Right atrium auricular region (tissue), 2 donors: ENCODE measurements at regions not wholly inside any gene's neighbourhood (a gene's known extent, or its start where the extent isn't known, plus 50 kb on each side); places are given as distances from the start of the nearest gene placed in this dataset.
A peak's percentile ranks its signal among the peaks of the same experiment; 100 is the strongest.

Source experiments
- DNase-seq: peaks from one replicate; pipeline ENCODE4 v3.0.0-alpha.2; 2019; ENCODE audit warnings: low spot score
- H3K27ac ChIP-seq, 2 donors: fragments of 200-600 bp; sonication (generic); 1 replicate in 1 of 2; 2 replicates in 1 of 2; pipeline ENCODE4 v1.5.1; 2016 to 2019
- H3K27me3 ChIP-seq, 2 donors: fragments of 200-600 bp; sonication (generic); one replicate each; pipeline versions ENCODE4 v1.5.1 to v1.6.0; 2017 to 2019
- H3K36me3 ChIP-seq: fragments of 200-600 bp; sonication (generic); one replicate; pipeline ENCODE4 v1.5.1; 2016
- H3K4me1 ChIP-seq, 2 donors: fragments of 200-600 bp; sonication (generic); one replicate each; pipeline versions ENCODE4 v1.5.1 to v1.6.0; 2017 to 2019
- H3K4me3 ChIP-seq, 2 donors: fragments of 200-600 bp; sonication (generic); 1 replicate in 1 of 2; 2 replicates in 1 of 2; pipeline ENCODE4 v1.5.1; 2017 to 2019; ENCODE audit warnings: mild to moderate bottlenecking in 1 of 2, moderate library complexity in 1 of 2
- H3K9me3 ChIP-seq, 2 donors: fragments of 200-600 bp; sonication (generic); one replicate each; pipeline ENCODE4 v1.5.1; 2019
- TF ChIP-seq, protein P1 (sequence below), 2 donors: fragments of 200-600 bp; sonication (generic); IDR thresholded peaks; one replicate each; pipeline ENCODE4 v1.5.1; 2019; ENCODE audit warnings: antibody characterized with exemption in 2 of 2

GRCh38 chr11:116457336-116458007, 315.3 kb downstream of the BUD13 start:
- Histone ChIP-seq H3K27me3 (no peaks in the 10 kb centered on the region), H3K27ac (no peak overlapping the region), H3K36me3 (no peaks in the 10 kb centered on the region), H3K9me3 (no peaks in the 10 kb centered on the region), H3K4me1 (no peaks in the 10 kb centered on the region), H3K4me3 (no peak overlapping the region)
- no peak for DNase-seq
- TF ChIP-seq, protein P1, sequence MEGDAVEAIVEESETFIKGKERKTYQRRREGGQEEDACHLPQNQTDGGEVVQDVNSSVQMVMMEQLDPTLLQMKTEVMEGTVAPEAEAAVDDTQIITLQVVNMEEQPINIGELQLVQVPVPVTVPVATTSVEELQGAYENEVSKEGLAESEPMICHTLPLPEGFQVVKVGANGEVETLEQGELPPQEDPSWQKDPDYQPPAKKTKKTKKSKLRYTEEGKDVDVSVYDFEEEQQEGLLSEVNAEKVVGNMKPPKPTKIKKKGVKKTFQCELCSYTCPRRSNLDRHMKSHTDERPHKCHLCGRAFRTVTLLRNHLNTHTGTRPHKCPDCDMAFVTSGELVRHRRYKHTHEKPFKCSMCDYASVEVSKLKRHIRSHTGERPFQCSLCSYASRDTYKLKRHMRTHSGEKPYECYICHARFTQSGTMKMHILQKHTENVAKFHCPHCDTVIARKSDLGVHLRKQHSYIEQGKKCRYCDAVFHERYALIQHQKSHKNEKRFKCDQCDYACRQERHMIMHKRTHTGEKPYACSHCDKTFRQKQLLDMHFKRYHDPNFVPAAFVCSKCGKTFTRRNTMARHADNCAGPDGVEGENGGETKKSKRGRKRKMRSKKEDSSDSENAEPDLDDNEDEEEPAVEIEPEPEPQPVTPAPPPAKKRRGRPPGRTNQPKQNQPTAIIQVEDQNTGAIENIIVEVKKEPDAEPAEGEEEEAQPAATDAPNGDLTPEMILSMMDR (IDR thresholded peaks at IDR 0.05) = no peak

- TF ChIP-seq, protein P1 (IDR thresholded peaks at IDR 0.05) = no peak
- peaks cover 0 to 1% of the 10 kb centered on the region in 2 donors for H3K9me3 ChIP-seq
- no peak for DNase-seq
- H3K36me3 ChIP-seq = no peaks in the 10 kb centered on the region
- no peak overlapping the region for H3K27ac ChIP-seq
- no peaks in the 10 kb centered on the region for H3K4me1 ChIP-seq
- no peaks in the 10 kb centered on the region for H3K27me3 ChIP-seq
- no peak overlapping the region for H3K4me3 ChIP-seq
Measured at GRCh38 chr11:116454951-116455350, 317.8 kb downstream of the BUD13 start.

DNA sequence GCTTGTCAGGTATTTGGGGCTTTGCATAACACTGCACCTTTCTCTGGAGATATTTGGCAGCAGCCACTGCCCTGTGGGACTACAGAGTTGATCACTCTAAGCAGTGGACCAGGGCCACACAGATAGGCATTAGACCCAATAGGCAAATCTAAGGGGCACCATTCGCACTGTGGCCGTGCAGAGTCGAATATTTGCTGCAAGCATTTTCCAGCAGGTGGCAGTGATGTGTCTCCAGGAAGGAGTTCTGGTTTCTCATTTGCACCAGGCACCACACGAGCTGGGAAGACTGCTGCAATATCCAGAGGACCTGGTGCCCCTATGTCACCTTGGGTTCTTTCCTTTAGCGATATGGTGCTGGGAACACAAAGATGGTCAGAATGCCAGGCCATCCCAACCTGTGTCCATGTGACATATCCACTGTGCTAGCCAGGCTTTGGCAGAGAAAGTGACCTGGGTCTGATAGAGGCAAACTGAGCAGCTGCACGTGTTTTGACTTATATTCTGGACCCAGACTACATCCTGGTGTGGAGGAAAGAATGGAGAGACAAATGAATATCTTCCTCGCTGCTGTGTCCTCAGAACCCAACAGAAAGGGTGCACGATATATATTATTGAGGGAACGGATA, 318.7 kb downstream of the BUD13 start:
- TF ChIP-seq, protein P1 (IDR thresholded peaks at IDR 0.05) = peak in 1 of 2 donors; percentile 64

GRCh38 chr11:116452461-116452860, 320.3 kb downstream of the BUD13 start:
- Histone ChIP-seq H3K27ac (no peak overlapping the region), H3K27me3 (no peaks in the 10 kb centered on the region), H3K4me3 (no peak overlapping the region), H3K36me3 (no peaks in the 10 kb centered on the region), H3K4me1 (no peaks in the 10 kb centered on the region), H3K9me3 (peaks cover 0 to 8% of the 10 kb centered on the region in 2 donors)
- TF ChIP-seq, protein P1 (IDR thresholded peaks at IDR 0.05) = no peak
- DNase-seq = no peak

More for the DNA sequence above, 318.7 kb downstream of the BUD13 start:
- H3K36me3 ChIP-seq = no peaks in the 10 kb centered on the region
- no peak overlapping the region for H3K27ac ChIP-seq
- H3K27me3 ChIP-seq = no peaks in the 10 kb centered on the region
- H3K4me3 ChIP-seq = no peak overlapping the region
- H3K9me3 ChIP-seq = peaks cover 0 to 8% of the 10 kb centered on the region in 2 donors
- DNase-seq = no peak
- no peaks in the 10 kb centered on the region for H3K4me1 ChIP-seq

GRCh38 chr11:116449522-116449921, 323.3 kb downstream of the BUD13 start:
- Histone ChIP-seq H3K9me3 (peaks cover 0 to 8% of the 10 kb centered on the region in 2 donors), H3K36me3 (no peaks in the 10 kb centered on the region), H3K4me3 (no peak overlapping the region), H3K4me1 (no peaks in the 10 kb centered on the region), H3K27ac (no peak overlapping the region), H3K27me3 (no peaks in the 10 kb centered on the region)
- DNase-seq = no peak
- TF ChIP-seq, protein P1 (IDR thresholded peaks at IDR 0.05) = no peak
